OCI-LY1 (cell line): ENCODE measurements at regions not wholly inside any gene's neighbourhood (a gene's known extent, or its start where the extent isn't known, plus 50 kb on each side); places are given as distances from the start of the nearest gene placed in this dataset.

ENCODE experiments used
- H2AFZ ChIP-seq: fragments of 200-600 bp; sonication (generic), shearing (Covaris generic); 2 replicates; pipeline ENCODE4 v1.6.0; 2014; ENCODE audit warnings: antibody characterized with exemption, mild to moderate bottlenecking, low read length
- H3F3A ChIP-seq: fragments of 200-600 bp; sonication (generic), shearing (Covaris generic); 2 replicates; pipeline ENCODE4 v1.6.0; 2014; ENCODE audit warnings: mild to moderate bottlenecking, antibody characterized with exemption, low read length, moderate library complexity; ENCODE audit not compliant: insufficient read depth
- H3K27ac ChIP-seq: fragments of 200-600 bp; sonication (generic); 2 replicates; pipeline ENCODE4 v1.5.1; 2014; ENCODE audit warnings: low read length, mixed run types, mild to moderate bottlenecking, low read depth; ENCODE audit not compliant: poor library complexity, severe bottlenecking
- H3K27me3 ChIP-seq: fragments of 200-600 bp; sonication (generic); 2 replicates; pipeline ENCODE4 v1.6.0; 2014; ENCODE audit warnings: antibody characterized with exemption, mild to moderate bottlenecking, low read length, moderate library complexity; ENCODE audit not compliant: insufficient read depth
- H3K36me3 ChIP-seq: fragments of 200-600 bp; sonication (generic); 2 replicates; pipeline ENCODE4 v1.6.1; 2014; ENCODE audit warnings: mild to moderate bottlenecking, antibody characterized with exemption, low read length, moderate library complexity, mixed read lengths; ENCODE audit not compliant: insufficient read depth
- H3K4me1 ChIP-seq: fragments of 200-600 bp; sonication (generic); 2 replicates; pipeline ENCODE4 v1.5.1; 2014; ENCODE audit warnings: mild to moderate bottlenecking, low read length, moderate library complexity; ENCODE audit not compliant: insufficient read depth, severe bottlenecking
- H3K4me2 ChIP-seq: fragments of 200-600 bp; sonication (generic), shearing (Covaris generic); 2 replicates; pipeline ENCODE4 v1.6.1; 2014; ENCODE audit warnings: low read length
- H3K4me3 ChIP-seq: fragments of 200-600 bp; sonication (generic); 2 replicates; pipeline ENCODE4 v1.5.1; 2014; ENCODE audit warnings: low read length, low read depth, mild to moderate bottlenecking, mixed read lengths; ENCODE audit not compliant: poor library complexity, severe bottlenecking
- H3K79me2 ChIP-seq: fragments of 200-600 bp; shearing (Covaris generic); 2 replicates; pipeline ENCODE4 v1.6.1; 2016; ENCODE audit warnings: mixed run types, low read length, mixed read lengths; ENCODE audit not compliant: insufficient read depth
- H3K9ac ChIP-seq: fragments of 200-600 bp; sonication (generic), shearing (Covaris generic); 2 replicates; pipeline ENCODE4 v1.6.1; 2014; ENCODE audit warnings: mild to moderate bottlenecking, low read length, mixed read lengths
- H3K9me2 ChIP-seq: fragments of 200-600 bp; sonication (generic), shearing (Covaris generic); 2 replicates; pipeline ENCODE4 v1.6.1; 2014; ENCODE audit warnings: low read depth, mild to moderate bottlenecking, low read length, mixed read lengths
- H3K9me3 ChIP-seq: fragments of 200-600 bp; shearing (Covaris generic); 2 replicates; pipeline ENCODE4 v1.6.1; 2014; ENCODE audit warnings: low read length, mixed read lengths
- H4K20me1 ChIP-seq: fragments of 200-600 bp; sonication (generic), shearing (Covaris generic); 2 replicates; pipeline ENCODE4 v1.6.0; 2016; ENCODE audit warnings: mild to moderate bottlenecking, low read length; ENCODE audit not compliant: insufficient read depth
- CTCF ChIP-seq: fragments of 200-600 bp; sonication (generic), shearing (Covaris generic); IDR thresholded peaks from 2 replicates; pipeline ENCODE4 v1.5.1; 2017; ENCODE audit warnings: mild to moderate bottlenecking, antibody characterized with exemption, low read length, moderate library complexity, mixed read lengths
- EZH2 ChIP-seq: fragments of 200-600 bp; sonication (generic), shearing (Covaris generic); IDR thresholded peaks from 2 replicates; pipeline ENCODE4 v1.8.0; 2017; ENCODE audit warnings: borderline replicate concordance, mixed run types, mild to moderate bottlenecking, antibody characterized with exemption, low read length, moderate library complexity, mixed read lengths

GRCh38 chr3:64329037-64329436, 103.8 kb upstream of the PRICKLE2 start:
- Histone ChIP-seq H3K9me3 (no peaks in the 10 kb centered on the region), H4K20me1 (no peaks in the 10 kb centered on the region), H3K27ac (no peak overlapping the region), H3K36me3 (no peaks in the 10 kb centered on the region), H3K9me2 (no peaks in the 10 kb centered on the region), H3K4me1 (no peaks in the 10 kb centered on the region), H3K27me3 (no peaks in the 10 kb centered on the region), H3K9ac (no peak overlapping the region), H3F3A (no peaks in the 10 kb centered on the region), H3K79me2 (no peaks in the 10 kb centered on the region), H3K4me2 (no peak overlapping the region), H3K4me3 (no peak overlapping the region), H2AFZ (no peak overlapping the region)
- TF ChIP-seq EZH2 (no peak), CTCF (no peak)

- no peak overlapping the region for H2AFZ ChIP-seq
- H3K4me1 ChIP-seq = no peaks in the 10 kb centered on the region
- no peak overlapping the region for H3K27ac ChIP-seq
- no peaks in the 10 kb centered on the region for H3K79me2 ChIP-seq
- no peaks in the 10 kb centered on the region for H4K20me1 ChIP-seq
- TF ChIP-seq EZH2 (no peak), CTCF (no peak)
- no peak overlapping the region for H3K4me2 ChIP-seq
- no peaks in the 10 kb centered on the region for H3K36me3 ChIP-seq
- H3K4me3 ChIP-seq = no peak overlapping the region
- H3K27me3 ChIP-seq = no peaks in the 10 kb centered on the region
- H3F3A ChIP-seq = no peaks in the 10 kb centered on the region
- no peaks in the 10 kb centered on the region for H3K9me2 ChIP-seq
- no peaks in the 10 kb centered on the region for H3K9me3 ChIP-seq
- H3K9ac ChIP-seq = no peak overlapping the region
Measured at GRCh38 chr3:64327100-64327804, 102.0 kb upstream of the PRICKLE2 start.

- Histone ChIP-seq H3K27me3 (no peaks in the 10 kb centered on the region), H3K4me2 (no peak overlapping the region), H3K9me2 (no peaks in the 10 kb centered on the region), H3K27ac (no peak overlapping the region), H2AFZ (no peak overlapping the region), H3K36me3 (no peaks in the 10 kb centered on the region), H3K9me3 (no peaks in the 10 kb centered on the region), H3K9ac (no peak overlapping the region), H3K4me1 (no peaks in the 10 kb centered on the region), H3K79me2 (no peaks in the 10 kb centered on the region), H3K4me3 (no peak overlapping the region), H3F3A (no peaks in the 10 kb centered on the region), H4K20me1 (no peaks in the 10 kb centered on the region)
- TF ChIP-seq CTCF (no peak), EZH2 (no peak)
Measured at GRCh38 chr3:64321747-64322146, 96.5 kb upstream of the PRICKLE2 start.
